Mesothelial cell of epicardium (in vitro differentiated cells): ENCODE measurements at regions not wholly inside any gene's neighbourhood (a gene's known extent, or its start where the extent isn't known, plus 50 kb on each side); places are given as distances from the start of the nearest gene placed in this dataset.

ENCODE experiments used
- DNase-seq, 2 experiments: peaks; one replicate each; pipeline ENCODE4 v3.0.0; 2021; ENCODE audit warnings: low spot score in 2 of 2; ENCODE audit not compliant: unreplicated experiment in 2 of 2
- H3K27ac Mint-ChIP-seq: 2 replicates; pipeline ENCODE4 v1.8.0; 2021; ENCODE audit warnings: mixed read lengths
- H3K27me3 Mint-ChIP-seq: 2 replicates; pipeline ENCODE4 v1.8.0; 2021; ENCODE audit warnings: low read depth, mixed read lengths
- H3K36me3 Mint-ChIP-seq: 2 replicates; pipeline ENCODE4 v1.8.0; 2021; ENCODE audit warnings: mixed read lengths
- H3K4me1 Mint-ChIP-seq: 2 replicates; pipeline ENCODE4 v1.8.0; 2021; ENCODE audit warnings: mixed read lengths
- H3K4me3 Mint-ChIP-seq: 2 replicates; pipeline ENCODE4 v1.8.0; 2021; ENCODE audit warnings: mild to moderate bottlenecking, moderate library complexity, mixed read lengths
- H3K9me3 Mint-ChIP-seq: 2 replicates; pipeline ENCODE4 v1.8.0; 2021; ENCODE audit warnings: mixed read lengths
- CTCF ChIP-seq: fragments of 200-600 bp; sonication (generic); IDR thresholded peaks from one replicate; pipeline ENCODE4 v1.5.0; 2021; ENCODE audit warnings: antibody characterized with exemption; ENCODE audit not compliant: unreplicated experiment

DNA sequence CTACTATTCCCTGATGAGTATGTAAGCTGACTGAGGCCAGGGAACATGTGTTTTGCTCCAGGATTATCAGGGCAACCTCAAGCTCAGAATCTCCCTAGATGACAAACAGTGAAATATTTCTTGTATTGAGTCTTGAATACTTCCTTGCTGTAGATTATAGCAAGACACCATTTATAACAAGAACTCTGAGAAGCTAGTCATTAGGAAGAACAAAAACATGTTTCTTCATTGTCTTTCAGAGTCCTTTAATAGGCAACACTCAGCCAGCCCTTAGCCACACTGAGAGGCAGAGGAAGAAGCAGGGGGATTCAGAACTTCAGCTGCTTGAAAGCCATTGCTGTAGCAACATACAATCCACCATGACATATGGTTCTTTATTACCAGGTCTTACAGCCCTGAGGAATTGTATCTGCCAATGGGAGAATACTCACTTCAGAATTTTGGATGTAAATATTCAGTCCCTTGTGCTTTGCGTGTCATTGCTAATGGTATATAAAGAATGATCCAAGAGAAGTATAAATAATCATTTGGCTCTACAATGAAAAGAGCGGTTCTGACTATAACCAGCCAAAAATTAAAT is 117.5 kb upstream of the NCKAP5 start:
- Mint-ChIP-seq H3K27me3 (peaks cover 22% of the 10 kb centered on the region), H3K4me1 (peaks cover 1% of the 10 kb centered on the region), H3K36me3 (no peaks in the 10 kb centered on the region), H3K9me3 (no peaks in the 10 kb centered on the region), H3K4me3 (no peak overlapping the region), H3K27ac (no peak overlapping the region)
- no peak for TF ChIP-seq CTCF
- no peak for DNase-seq

DNA sequence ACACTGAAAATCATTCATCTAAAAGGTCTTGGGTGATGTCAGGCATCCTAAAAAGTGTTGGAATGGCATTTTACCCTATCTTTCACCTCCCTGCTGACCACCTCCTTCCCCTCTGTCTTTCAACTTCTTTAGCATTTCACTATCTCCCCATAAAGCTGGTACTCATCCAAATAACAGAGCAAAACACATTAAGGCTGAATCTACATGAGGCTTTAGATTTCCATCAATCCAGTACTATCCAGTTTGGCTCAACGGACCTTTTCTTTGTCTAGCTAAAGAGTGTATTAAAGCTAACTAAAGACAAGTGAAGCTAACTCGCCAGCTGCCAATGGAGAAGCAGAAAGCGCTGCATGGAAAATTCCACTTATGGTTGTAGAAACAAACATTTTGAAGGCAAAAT is 122.5 kb upstream of the NCKAP5 start:
- no peak for DNase-seq
- Mint-ChIP-seq H3K9me3 (peaks cover 16% of the 10 kb centered on the region), H3K4me1 (no peaks in the 10 kb centered on the region), H3K36me3 (no peaks in the 10 kb centered on the region), H3K27ac (no peak overlapping the region), H3K4me3 (no peak overlapping the region), H3K27me3 (peaks cover 19% of the 10 kb centered on the region)
- no peak for TF ChIP-seq CTCF

DNA sequence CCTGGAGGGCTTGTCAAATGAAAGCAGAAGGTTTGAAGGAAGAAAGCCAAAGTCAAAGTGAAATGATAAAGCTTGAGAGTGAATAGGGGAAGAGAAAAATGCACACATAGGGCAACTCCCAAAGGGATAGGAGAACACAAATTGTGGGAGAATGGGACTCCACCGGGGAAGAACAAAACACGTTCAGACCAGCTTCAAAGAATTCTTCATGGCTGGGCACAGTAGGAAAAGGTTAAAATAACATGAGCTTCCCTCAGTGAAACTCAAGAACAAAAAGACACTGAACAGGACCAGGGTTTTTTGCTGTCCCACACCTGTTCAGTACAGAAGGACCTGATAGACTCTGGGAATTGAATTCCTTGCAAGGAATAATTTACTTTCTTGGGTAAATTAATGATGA is 123.1 kb upstream of the NCKAP5 start:
- no peak for DNase-seq
- TF ChIP-seq CTCF: no peak
- Mint-ChIP-seq H3K9me3 (peaks cover 16% of the 10 kb centered on the region), H3K4me1 (no peaks in the 10 kb centered on the region), H3K27me3 (peaks cover 22% of the 10 kb centered on the region), H3K4me3 (no peak overlapping the region), H3K36me3 (no peaks in the 10 kb centered on the region), H3K27ac (no peak overlapping the region)

DNA sequence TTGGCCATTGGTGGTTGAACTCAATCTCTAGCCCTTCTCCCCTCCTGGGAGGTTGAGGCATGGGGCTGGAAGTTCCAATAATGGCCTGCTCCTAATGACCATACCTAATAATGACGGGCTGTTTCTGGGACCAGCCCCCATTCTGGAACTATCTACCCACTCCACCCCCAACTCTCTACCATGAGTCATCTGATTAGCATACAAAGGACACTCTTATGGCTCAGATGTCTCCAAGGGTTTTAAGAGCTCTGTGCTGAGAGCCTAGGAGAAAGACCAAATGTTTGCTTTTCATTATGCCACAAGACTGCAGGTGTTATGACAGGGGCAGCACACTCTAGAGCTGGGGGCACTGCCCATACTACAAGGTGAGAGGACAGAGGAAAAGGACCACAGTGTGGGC is 137.0 kb upstream of the NCKAP5 start:
- no peaks in the 10 kb centered on the region for H3K4me1 Mint-ChIP-seq
- no peak for TF ChIP-seq CTCF
- DNase-seq: no peak
- H3K36me3 Mint-ChIP-seq: no peaks in the 10 kb centered on the region
- no peak overlapping the region for H3K27ac Mint-ChIP-seq
- no peak overlapping the region for H3K4me3 Mint-ChIP-seq
- peaks cover 11% of the 10 kb centered on the region for H3K9me3 Mint-ChIP-seq
- peaks cover 3% of the 10 kb centered on the region for H3K27me3 Mint-ChIP-seq

GRCh38 chr2:133710613-133711012 is 142.3 kb upstream of the NCKAP5 start:
- H3K9me3 Mint-ChIP-seq: peaks cover 11% of the 10 kb centered on the region
- no peak for DNase-seq
- no peaks in the 10 kb centered on the region for H3K4me1 Mint-ChIP-seq
- no peaks in the 10 kb centered on the region for H3K36me3 Mint-ChIP-seq
- TF ChIP-seq CTCF: no peak
- H3K27ac Mint-ChIP-seq: no peak overlapping the region
- H3K4me3 Mint-ChIP-seq: no peak overlapping the region
- H3K27me3 Mint-ChIP-seq: no peaks in the 10 kb centered on the region

- no peak overlapping the region for H3K27ac Mint-ChIP-seq
- H3K4me3 Mint-ChIP-seq: no peak overlapping the region
- no peak for TF ChIP-seq CTCF
Observed at GRCh38 chr2:133711201-133711600, 142.9 kb upstream of the NCKAP5 start.

More at GRCh38 chr2:133711201-133711600, 142.9 kb upstream of the NCKAP5 start:
- H3K9me3 Mint-ChIP-seq: peaks cover 11% of the 10 kb centered on the region
- DNase-seq: no peak
- no peaks in the 10 kb centered on the region for H3K27me3 Mint-ChIP-seq
- no peaks in the 10 kb centered on the region for H3K4me1 Mint-ChIP-seq
- H3K36me3 Mint-ChIP-seq: no peaks in the 10 kb centered on the region
